Hepatocyte (in vitro differentiated cells): ENCODE measurements at regions not wholly inside any gene's neighbourhood (a gene's known extent, or its start where the extent isn't known, plus 50 kb on each side); places are given as distances from the start of the nearest gene placed in this dataset.

Experiments
- CTCF ChIP-seq: fragments of 200-600 bp; sonication (generic); IDR thresholded peaks from 2 replicates; pipeline ENCODE4 v1.5.1; 2016; ENCODE audit warnings: antibody characterized with exemption, mild to moderate bottlenecking; ENCODE audit not compliant: poor library complexity
- EZH2 ChIP-seq: fragments of 200-600 bp; sonication (generic); IDR thresholded peaks from 2 replicates; pipeline ENCODE4 v1.6.1; 2016; ENCODE audit warnings: antibody characterized with exemption, mild to moderate bottlenecking, borderline replicate concordance

GRCh38 chrX:125520029-125520428 is 200.4 kb downstream of the TEX13C start:
- TF ChIP-seq CTCF (no peak), EZH2 (no peak)
